ENCODE measurements at regions not wholly inside any gene's neighbourhood (a gene's known extent, or its start where the extent isn't known, plus 50 kb on each side); places are given as distances from the start of the nearest gene placed in this dataset.

DNA sequence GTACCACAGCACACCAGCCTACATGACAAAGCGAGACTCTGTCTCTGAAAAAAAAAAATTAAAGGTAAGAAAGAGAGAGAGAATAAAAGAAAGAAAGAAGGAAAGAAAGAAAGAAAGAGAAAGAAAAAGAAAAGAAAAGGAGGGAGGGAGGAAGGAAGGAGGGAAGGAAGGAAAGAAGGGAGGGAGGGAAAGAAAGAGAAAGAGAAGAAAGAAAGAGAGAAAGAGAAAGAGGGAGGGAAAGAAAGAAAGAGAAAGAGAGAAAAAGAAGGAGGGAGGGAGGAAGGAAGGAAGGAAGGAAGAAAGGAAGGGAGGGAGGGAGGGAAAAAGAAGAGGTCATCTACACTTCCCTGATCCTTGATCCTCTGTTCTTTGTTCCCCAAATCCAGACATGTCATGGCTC lies 104.8 kb upstream of the GJB5 start:
- DNase-seq (ENCODE audit: low read depth in 2 of 3, low spot score in 2 of 3), result no peak

DNA sequence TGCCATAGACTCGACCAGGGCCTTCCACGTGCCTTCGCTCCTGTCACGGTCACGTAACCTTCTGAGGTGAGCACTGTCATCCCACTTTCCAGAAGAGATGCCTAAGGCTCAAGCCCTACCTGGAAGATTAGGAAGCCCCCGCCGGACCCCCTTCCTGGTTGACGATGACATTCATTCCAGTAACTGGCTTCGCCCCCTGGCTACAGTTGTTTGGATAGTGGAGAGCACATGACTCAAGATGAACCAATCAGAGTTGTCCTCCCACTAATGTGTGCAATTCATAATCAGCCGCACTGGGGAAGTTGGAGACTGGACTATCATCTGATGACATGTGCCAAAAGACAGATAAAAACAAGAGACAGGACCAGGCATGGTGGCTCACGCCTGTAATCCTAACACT lies 104.0 kb upstream of the GJB5 start:
- DNase-seq (ENCODE audit: low read depth in 2 of 3, low spot score in 2 of 3), result no peak

DNA sequence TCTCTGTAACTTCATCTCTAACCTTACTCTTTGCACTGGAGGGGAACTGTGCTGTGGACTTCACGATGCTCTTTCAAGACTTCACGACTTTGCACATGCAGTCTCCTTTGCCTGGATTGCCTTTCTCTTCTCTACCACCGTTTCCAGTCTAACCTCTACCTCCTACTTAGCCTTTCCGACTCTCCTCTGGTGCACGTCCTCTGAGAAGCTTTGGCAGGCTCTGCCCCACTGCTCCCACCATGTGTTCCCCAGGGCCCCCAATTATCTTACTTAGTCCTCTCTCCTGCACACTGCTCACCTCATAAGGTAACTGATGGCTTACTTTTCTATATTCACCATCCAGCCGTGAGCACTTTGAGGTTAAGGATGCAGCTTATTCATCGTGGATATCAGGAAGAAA lies 101.7 kb upstream of the GJB5 start:
- no peak for DNase-seq (ENCODE audit: low read depth in 2 of 3, low spot score in 2 of 3)

DNA sequence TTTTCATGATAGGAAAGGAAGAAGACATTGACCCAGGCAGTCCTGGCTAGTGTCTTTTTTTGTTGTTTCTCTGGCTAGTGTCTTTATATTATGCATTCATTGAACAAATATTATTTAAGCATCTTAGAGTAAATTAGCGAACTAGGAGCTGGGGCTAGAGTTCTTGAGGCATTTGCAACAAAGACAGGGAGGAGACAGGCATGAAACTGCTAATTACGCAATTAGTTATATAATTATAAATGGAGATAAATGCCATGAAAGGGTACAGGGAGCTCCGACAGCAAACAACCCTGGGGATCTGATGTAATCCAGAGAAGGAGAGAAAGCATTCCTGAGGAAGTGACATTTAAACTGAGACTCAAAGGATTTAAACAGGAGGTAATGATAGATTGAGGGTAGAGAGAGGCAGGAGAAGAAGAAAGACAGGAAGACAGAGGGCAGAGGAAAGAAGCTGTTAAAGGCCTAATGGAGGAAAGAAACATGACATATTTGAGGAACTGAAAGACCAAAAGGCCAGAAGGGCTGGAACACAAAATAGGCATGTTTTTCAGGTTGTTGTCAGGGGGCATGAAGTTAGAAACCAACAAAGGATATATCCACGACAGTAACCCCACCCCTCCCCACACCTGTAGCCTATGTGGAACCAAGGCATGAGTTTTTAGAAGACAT lies 99.5 kb upstream of the GJB5 start:
- no peak for DNase-seq (ENCODE audit: low read depth in 2 of 3, low spot score in 2 of 3)

DNA sequence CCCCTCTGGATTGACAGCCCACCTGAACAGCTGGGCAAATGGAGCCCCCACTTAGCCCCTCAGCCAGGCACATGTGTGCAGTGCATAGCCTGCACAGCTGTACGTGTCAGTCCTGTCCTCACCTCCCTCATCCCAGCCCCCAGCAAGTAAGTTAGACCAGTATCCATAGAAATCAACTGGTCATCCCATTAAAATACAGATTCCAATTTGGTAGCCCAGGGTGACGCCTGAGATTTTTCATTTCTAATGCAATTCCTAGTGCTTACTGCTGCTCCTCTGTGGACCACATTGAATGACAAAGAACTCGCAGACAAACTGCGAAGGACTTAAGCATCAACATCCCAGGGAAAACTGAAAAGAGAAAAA lies 99.0 kb upstream of the GJB5 start:
- DNase-seq (ENCODE audit: low read depth in 2 of 3, low spot score in 2 of 3), result no peak

DNA sequence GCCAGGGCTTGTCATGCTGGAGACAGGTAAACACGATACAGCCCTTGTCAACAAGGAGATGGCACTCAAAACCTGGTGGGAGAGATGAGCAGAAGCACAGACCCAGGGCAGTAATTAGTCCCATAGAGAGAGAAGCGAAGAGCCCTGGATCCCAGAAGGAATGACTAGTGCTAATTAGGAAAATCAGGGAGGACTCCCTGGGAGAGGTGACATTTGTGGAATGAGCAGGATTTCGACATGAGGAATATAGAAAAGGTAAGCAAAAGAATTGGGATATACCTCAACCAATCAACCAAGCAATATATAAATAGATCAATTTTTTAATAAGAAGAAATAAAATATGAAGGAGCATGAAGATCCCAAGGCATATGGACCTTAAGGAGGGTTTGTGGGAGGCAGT lies 98.5 kb upstream of the GJB5 start:
- no peak for DNase-seq (ENCODE audit: low read depth in 2 of 3, low spot score in 2 of 3)

DNA sequence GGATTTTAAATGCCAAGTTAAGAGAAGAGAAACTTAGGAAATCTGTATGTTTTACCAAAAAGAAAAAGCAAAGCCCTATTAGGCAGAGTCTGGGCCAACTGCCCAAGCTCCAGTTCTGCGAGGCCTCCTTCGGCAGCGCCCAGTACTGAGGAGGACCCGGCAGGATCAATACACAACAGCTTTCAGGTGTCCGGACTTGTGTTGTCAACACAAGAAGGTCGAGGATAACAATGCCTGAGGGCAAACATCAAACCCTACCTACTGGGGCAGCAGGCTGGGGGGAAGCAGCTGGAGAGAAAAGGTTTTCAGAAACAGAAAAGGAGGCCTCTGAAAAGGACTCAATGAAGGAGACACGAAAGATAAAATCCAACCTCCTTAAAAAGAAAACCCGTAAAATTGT lies 98.1 kb upstream of the GJB5 start:
- no peak for DNase-seq (ENCODE audit: low read depth in 2 of 3, low spot score in 2 of 3)

DNA sequence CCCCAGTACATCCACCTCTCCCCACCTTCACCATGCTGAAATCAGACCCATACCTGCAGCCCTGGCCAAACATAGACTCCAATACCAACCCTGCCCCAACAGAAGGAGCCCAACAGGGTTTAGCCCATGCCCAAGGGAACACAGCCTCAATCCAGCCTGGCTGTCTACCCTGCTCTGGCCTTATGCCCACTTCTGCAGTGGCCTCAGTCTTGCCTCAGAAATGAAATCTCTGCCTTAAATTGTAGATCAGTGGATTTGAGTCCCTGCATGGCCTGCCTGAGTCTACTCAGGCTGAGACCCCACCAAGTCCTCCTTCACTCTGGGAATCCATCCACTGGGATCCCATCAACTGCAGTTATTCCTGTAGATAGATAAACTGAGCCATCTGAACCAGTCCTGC lies 97.6 kb upstream of the GJB5 start:
- DNase-seq (ENCODE audit: low read depth in 2 of 3, low spot score in 2 of 3), result no peak

DNA sequence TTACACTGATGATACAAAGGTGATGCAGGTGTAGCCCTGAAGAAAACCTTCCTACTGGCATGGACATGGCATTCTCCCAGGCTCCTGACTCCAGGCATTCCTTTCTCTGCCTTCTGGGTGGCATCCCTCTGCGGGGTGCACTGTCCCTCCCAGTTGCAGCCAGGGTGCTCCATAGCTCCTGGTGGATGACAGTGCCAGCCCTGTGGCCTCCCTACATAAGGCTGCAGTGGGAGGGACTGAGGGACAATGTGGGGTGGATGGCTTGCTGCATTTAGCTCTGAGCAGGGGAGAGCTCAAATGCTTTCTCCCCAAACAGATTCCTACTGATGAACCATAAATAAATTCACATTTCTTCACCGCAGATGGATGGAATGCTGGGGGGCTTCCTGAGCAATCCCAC lies 97.0 kb upstream of the GJB5 start:
- no peak for DNase-seq (ENCODE audit: low read depth in 2 of 3, low spot score in 2 of 3)

DNA sequence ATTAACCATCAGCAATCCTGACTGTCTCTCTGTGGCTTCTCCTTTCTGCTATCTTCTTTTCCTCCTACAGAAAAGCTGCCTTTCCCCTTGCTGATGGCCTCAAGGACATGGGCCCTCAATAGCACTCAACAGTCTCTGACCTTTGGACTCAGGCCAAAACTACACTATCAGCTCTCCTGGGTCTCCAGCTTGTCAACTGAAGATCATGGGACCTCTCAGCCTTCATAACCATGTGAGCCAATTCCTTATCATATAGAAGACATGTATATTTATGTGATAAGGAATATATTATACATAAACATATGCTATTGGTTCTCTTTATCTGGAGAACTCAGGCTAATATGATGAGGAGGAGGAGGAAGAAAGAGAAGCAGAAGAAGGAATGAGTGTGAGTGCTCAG lies 91.8 kb upstream of the GJB5 start:
- no peak for DNase-seq (ENCODE audit: low read depth in 2 of 3, low spot score in 2 of 3)

DNA sequence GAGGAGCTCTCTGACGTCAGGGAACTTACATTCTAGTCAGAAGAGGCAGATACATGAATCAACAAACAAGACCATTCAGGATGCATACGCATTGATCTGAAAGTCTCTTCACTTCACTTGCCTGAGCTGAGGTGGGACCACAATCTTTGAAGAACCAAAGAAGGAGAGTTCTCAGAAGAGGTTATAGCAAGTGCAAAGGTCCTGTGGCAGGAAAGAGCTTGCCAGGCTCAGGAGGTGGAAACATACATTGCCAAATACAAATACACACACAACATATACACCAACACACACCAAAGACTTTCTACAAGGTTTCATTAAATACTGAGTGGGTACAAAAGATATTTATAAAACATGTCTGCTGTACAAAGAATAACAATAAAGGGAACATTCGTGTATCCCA lies 86.8 kb upstream of the GJB5 start:
- no peak for DNase-seq (ENCODE audit: low read depth in 2 of 3, low spot score in 2 of 3)

DNA sequence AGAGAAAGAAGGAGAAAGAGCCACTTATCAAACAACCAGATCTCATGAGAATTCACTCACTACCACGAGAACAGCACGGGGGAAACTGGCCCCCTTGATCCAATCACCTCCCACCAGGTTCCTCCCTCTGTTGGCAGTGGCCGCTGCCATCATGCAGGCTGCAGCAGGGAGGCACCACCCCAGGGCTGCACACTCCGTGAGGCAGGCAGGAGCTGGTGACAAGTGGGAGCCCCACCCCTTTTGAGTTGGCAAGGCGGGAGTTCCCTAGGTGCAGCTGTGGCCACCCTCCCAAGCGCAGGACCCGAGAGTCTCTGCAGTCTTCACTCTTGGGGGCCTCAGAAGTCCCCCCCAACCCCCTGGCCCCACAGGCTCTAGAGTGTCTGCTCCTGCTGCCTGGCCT lies 83.9 kb upstream of the GJB5 start:
- DNase-seq (ENCODE audit: low read depth in 2 of 3, low spot score in 2 of 3), result no peak

DNA sequence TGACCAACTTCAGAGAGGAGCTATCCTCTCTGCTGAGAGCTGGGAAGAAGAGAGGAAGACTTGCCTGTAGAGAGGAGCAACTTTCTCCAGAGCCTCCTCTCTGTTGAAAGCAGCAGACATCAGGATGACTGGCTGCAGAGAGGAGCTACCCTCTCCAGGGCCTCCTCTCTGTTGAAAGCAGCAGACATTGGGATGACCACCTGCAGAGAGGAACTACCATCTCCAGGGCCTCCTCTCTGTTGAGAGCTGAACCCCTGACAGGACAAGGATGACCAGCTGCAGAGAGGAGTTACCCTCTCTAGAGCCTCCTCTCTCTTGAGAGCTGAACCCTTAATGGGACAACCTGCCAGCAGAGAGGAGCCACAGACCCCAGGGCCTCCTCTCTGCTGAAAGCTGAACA lies 83.0 kb upstream of the GJB5 start:
- no peak for DNase-seq (ENCODE audit: low read depth in 2 of 3, low spot score in 2 of 3)

DNA sequence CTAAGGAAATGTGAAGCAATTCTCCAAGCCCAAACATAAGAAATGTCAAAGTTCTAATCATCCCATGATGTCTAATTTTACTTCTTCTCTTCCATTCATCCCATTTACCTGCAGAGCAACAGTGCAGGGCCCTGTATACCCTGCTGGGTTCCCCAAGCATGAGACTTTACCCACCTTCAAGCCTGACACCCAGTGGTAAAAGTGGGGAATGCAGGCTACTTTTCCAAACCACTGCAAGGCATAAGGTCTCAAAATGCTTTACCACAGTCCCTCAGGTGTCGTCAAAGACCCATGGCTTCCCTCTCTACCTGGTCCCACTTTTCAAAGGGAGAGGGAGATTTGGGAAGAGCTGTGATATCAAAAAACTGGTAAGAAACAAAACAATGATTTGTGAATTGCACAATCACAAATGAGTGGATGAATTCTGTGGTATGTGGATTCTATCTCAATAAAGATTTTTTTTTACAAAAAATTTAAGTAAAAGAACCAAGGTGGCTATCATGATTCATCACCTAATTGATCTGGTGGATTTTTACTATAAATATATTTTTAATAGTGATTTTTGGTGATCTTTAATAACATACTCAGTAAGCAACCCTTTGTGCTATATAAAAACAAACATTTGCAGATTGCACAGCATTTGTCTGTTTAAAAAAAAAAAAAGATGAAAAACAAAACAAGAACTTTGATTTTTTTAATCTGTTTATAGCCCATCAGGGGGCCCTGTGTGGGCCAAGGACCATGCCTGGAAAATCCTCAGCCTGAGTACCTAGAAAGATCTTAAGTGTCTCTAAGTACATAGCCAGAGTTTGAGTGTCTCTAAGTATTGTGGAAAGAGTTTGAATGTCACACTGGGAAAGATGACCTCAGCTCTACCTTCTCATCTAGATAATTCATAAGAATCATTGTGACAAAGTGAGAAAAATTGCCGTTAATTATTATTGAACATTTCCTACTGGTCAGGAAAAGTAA lies 73.1 kb upstream of the GJB5 start:
- peak in 1 of 3 experiments; percentile 25 for DNase-seq (ENCODE audit: low read depth in 2 of 3, low spot score in 2 of 3)

DNA sequence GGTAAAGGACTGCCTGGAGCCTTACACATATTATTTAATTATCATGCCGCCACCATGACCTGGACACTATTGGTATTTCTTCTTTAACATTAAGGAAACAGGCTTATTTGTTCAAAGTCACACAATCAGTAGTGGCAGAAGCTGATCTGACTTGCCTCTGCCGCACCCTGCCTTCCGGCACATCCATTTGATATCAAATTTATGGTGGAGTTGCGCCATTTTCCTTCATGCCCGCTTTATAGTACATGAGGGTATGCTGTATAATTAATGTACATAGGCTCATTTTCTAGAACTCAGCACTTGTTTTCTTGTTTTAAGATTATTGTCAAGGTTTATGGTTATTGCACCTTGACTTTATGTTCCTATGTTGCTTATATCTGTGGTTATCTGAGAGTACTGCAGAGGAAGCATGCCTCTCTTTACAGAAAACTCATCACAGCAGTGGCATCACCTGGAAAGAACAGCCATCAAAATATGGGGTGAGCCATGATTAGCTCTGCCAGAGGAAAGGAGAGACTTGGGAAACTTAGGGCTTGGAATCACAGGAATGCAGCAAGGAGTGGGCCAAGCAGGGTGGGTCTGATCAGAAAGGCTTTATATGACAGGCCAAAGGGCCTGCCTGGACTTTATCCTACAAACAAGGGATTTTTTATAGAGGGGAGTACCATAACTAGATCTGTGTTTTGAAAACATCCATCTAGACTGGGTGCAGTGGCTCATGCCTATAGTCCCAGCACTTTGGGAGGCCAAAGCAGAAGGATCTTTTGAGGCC lies 72.2 kb upstream of the GJB5 start:
- no peak for DNase-seq (ENCODE audit: low read depth in 2 of 3, low spot score in 2 of 3)

DNA sequence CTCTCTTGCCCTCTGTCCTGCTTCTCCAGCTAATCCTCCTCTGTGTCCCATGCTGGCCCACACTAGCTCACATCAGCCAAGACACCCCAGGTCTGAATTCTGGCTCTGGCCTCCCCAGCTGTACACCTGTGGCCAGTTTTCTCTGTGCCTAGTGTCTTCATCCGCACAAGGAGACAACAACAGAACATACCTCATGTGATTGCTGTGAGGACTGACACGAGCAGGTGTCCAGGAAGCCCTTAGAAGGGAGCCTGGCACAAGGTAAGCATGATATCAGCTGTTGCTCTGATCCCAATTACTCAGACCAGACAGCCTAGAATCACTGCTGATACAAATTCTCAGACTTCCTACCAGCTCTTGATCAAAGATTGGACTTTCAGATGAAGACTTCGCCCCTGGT lies 71.2 kb upstream of the GJB5 start:
- DNase-seq (ENCODE audit: low read depth in 2 of 3, low spot score in 2 of 3), result no peak

DNA sequence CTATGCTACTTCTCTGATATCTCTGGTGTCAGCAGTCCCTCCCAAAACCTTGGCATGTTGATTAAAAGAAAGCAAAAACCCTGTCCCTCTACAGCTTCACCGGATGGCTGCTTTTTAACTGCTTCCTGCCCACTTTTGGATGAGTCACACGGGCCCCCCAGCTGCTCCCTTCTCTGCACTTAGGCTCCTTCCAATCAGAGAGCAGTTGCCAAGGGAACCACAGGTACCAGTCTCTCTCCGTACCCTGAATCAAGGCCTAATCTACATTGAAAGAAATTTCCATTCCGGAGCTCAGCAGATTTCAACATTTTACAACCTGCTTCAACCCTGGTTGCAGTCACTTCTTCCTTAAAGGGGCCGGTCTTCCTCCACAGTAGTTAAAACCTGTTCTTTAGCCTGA lies 70.6 kb upstream of the GJB5 start:
- no peak for DNase-seq (ENCODE audit: low read depth in 2 of 3, low spot score in 2 of 3)

DNA sequence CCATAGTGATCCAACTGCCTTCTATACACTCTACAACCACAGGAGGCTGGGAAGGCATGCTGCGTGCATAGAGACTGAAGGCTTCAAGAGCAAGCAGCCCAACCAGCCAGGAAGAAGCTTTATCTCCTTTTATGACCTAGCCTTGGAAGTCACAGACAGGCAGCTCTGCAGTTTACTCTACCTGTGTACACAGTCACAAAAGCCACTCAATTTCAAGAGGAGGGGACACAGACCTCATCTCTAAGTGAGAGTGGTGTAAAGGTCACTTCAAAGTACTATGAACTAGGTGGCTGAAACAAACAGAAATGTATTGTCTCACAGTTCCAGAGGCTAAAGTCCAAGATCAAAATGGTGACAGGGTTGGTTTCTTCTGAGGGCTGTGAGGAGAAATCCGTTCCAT lies 69.6 kb upstream of the GJB5 start:
- no peak for DNase-seq (ENCODE audit: low read depth in 2 of 3, low spot score in 2 of 3)

DNA sequence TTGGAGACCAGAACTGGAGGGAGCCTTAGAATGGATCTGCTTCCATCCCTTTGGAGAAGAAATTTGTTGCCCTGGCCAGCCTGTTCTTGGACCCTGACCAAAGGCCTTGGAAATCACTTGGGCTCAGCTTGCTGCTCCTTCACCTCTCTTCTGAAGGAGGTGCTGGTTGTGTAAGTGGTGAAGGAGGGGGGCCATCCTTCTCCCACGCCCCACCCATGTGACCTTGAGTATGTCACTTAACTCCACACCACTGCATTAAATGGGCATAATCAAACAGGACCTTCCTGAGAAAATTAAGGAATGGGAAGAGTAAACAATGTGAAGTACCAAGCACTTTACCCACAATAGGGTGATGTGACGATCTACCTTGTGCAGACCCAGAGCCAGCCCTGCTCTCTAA lies 68.3 kb upstream of the GJB5 start:
- no peak for DNase-seq (ENCODE audit: low read depth in 2 of 3, low spot score in 2 of 3)

DNA sequence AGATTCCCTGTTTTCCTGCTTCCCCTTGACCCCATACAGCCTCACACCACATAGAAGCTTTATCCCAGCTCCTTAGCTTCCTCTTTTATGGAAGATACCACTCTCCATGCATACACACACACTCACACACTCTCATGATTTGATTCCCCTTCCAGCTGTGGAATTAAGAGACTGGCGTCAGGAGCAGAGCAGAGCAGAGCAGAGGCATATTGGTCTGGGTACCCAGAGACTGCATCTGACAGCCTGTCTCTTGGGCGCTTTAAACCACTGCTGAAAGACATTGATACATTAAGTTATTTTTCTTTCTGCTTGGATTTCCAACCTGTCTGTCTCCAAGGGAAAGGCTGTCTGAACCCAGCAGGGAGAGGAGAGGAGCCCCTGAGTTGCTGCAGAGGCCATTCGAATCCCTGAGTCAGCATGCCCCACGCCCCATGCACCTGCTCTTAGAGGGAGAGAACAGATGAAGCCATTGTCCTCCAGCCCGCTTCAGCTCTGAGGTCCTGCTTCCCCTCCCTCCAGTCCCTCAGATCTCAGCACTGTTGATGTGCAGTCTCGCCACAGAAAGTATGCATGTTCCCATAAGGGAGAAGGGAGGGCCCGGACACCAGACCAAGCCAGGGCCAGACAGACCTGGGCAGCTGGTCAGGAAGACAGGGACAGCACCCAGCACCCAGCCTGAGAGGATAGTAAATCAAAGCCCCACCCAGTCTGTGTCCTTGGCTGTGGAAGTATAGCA lies 66.7 kb upstream of the GJB5 start:
- DNase-seq (ENCODE audit: low read depth in 2 of 3, low spot score in 2 of 3), result no peak

DNA sequence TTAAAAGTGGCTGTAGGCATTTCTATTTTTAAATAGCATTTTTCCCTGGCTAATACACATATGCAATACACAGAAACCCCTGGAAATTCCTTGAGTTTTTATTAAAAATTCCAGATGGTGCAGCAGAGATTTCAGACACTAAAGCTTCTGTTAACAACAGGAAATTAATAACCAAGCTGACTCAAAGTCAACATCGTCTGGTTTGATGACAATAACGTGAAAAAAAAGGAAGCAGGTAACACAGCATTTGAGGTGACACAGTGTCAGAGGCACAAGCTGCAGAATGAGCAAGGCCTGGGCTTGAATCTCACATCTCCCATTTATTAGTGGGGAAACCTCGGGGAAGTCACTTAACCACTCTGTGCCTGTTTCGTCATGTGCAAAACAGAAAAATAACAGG lies 64.6 kb upstream of the GJB5 start:
- DNase-seq (ENCODE audit: low read depth in 2 of 3, low spot score in 2 of 3), result no peak
